ENCODE measurements at regions not wholly inside any gene's neighbourhood (a gene's known extent, or its start where the extent isn't known, plus 50 kb on each side); places are given as distances from the start of the nearest gene placed in this dataset.

DNA sequence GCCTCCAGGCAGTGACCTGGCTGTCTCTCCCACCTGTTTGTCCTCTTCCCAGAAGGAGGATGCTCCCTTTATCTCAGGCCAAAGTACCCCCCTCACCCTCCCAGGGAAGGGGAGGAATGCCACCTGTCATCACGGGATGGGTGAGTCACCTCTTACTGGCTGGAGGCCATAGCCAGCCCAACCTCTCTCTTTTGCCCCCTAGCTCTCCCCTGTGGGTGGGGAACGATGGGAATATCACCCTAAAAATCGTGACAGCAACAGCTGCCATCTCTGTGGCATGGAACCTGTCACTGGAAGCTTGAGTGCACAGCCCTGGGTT is 137.5 kb upstream of the PTPN1 start:
- TF ChIP-seq CTCF (IDR thresholded peaks at IDR 0.05), result no peak
- TF ChIP-seq POLR2A (IDR thresholded peaks at IDR 0.05), result no peak

Data from breast epithelium (tissue), 3 donors.